K562 (cell line): ENCODE measurements at regions not wholly inside any gene's neighbourhood (a gene's known extent, or its start where the extent isn't known, plus 50 kb on each side); places are given as distances from the start of the nearest gene placed in this dataset.
A peak's percentile ranks its signal among the peaks of the same experiment; 100 is the strongest.

ENCODE experiments used
- ADNP ChIP-seq: fragments of 200-800 bp; sonication (Bioruptor generic); IDR thresholded peaks from 2 replicates; pipeline ENCODE4 v1.6.1; 2016; ENCODE audit warnings: missing genetic modification characterization, missing compliant biosample characterization
- EP300 ChIP-seq: IDR thresholded peaks from 2 replicates; pipeline ENCODE4 v1.6.1; 2012; ENCODE audit warnings: low read length, improper control_type of control experiment
- ESRRB ChIP-seq: fragments of 250-450 bp; sonication (Bioruptor Pico); IDR thresholded peaks from 2 replicates; pipeline ENCODE4 v1.5.0; 2020; ENCODE audit warnings: mild to moderate bottlenecking, moderate library complexity, borderline replicate concordance
- FOSL1 ChIP-seq: fragments of 200-800 bp; sonication (Bioruptor generic); conservative IDR thresholded peaks from 2 replicates; pipeline ENCODE4 v1.6.1; 2016; ENCODE audit warnings: missing genetic modification characterization, missing compliant biosample characterization
- FOXM1 ChIP-seq, 2 experiments: fragments of 450-650 bp in 1 of 2; sonication (generic) in 1 of 2; formaldehyde crosslinking in 1 of 2; IDR thresholded peaks; 2 replicates each; pipeline versions ENCODE4 v1.6.1 to v1.9.0; 2017 to 2022; ENCODE audit warnings: low read depth in 2 of 2, mild to moderate bottlenecking in 2 of 2, missing genetic modification reagents in 1 of 2, moderate library complexity in 1 of 2
- FUS ChIP-seq: fragments of 200-400 bp; formaldehyde crosslinking; optimal IDR thresholded peaks from 2 replicates; pipeline ENCODE3; 2017; ENCODE audit warnings: low read depth, low read length
- GTF2A2 ChIP-seq: IDR thresholded peaks from 2 replicates; pipeline ENCODE4 v1.6.1; 2016; ENCODE audit warnings: mild to moderate bottlenecking, missing genetic modification characterization, missing compliant biosample characterization
- HMG20B ChIP-seq: fragments of 250-450 bp; sonication (Bioruptor Pico); IDR thresholded peaks from 2 replicates; pipeline ENCODE4 v1.5.0; 2021; ENCODE audit warnings: mild to moderate bottlenecking
- L3MBTL2 ChIP-seq: fragments of 450-650 bp; IDR thresholded peaks from 2 replicates; pipeline ENCODE4 v1.6.1; 2016; ENCODE audit warnings: mild to moderate bottlenecking, moderate library complexity
- NELFE ChIP-seq: IDR thresholded peaks from 2 replicates; pipeline ENCODE4 v1.6.1; 2011; ENCODE audit warnings: mild to moderate bottlenecking; ENCODE audit not compliant: insufficient read depth, insufficient read length
- NFIC ChIP-seq: fragments of 450-650 bp; IDR thresholded peaks from 2 replicates; pipeline ENCODE4 v1.6.1; 2017; ENCODE audit warnings: mild to moderate bottlenecking, inconsistent platforms
- PHB ChIP-seq: fragments of 250-450 bp; sonication (Bioruptor Pico); IDR thresholded peaks from 2 replicates; pipeline ENCODE4 v1.5.0; 2021
- PTRF ChIP-seq: fragments of 450-650 bp; IDR thresholded peaks from 2 replicates; pipeline ENCODE4 v1.6.1; 2016; ENCODE audit warnings: mild to moderate bottlenecking, missing genetic modification characterization, missing compliant biosample characterization
- SMARCE1 ChIP-seq: fragments of 450-650 bp; IDR thresholded peaks from 2 replicates; pipeline ENCODE4 v1.7.1; 2016; ENCODE audit warnings: mild to moderate bottlenecking
- SNIP1 ChIP-seq: fragments of 450-650 bp; IDR thresholded peaks from 2 replicates; pipeline ENCODE4 v1.7.1; 2017; ENCODE audit warnings: low read depth, mild to moderate bottlenecking
- ZFP1 ChIP-seq: fragments of 450-650 bp; formaldehyde crosslinking; IDR thresholded peaks from 2 replicates; pipeline ENCODE4 v1.4.0; 2020; ENCODE audit warnings: mild to moderate bottlenecking, mixed read lengths
- ZNF444 ChIP-seq: fragments of 250-450 bp; sonication (Bioruptor Pico); IDR thresholded peaks from 2 replicates; pipeline ENCODE4 v1.4.0; 2020; ENCODE audit warnings: mild to moderate bottlenecking, moderate library complexity
- TF ChIP-seq, protein P1 (sequence below), 2 experiments: fragments of 450-650 bp; conservative IDR thresholded peaks; 2 replicates each; pipeline ENCODE4 v1.6.1; 2017; ENCODE audit warnings: mild to moderate bottlenecking in 2 of 2, moderate library complexity in 2 of 2
- TF ChIP-seq, protein P2 (sequence below): fragments of 450-650 bp; formaldehyde crosslinking; IDR thresholded peaks from 2 replicates; pipeline ENCODE4 v1.4.0; 2022; ENCODE audit warnings: missing genetic modification characterization
- TF ChIP-seq, protein P3 (sequence below): fragments of 450-650 bp; IDR thresholded peaks from 2 replicates; pipeline ENCODE4 v1.6.1; 2016; ENCODE audit warnings: low read depth

DNA sequence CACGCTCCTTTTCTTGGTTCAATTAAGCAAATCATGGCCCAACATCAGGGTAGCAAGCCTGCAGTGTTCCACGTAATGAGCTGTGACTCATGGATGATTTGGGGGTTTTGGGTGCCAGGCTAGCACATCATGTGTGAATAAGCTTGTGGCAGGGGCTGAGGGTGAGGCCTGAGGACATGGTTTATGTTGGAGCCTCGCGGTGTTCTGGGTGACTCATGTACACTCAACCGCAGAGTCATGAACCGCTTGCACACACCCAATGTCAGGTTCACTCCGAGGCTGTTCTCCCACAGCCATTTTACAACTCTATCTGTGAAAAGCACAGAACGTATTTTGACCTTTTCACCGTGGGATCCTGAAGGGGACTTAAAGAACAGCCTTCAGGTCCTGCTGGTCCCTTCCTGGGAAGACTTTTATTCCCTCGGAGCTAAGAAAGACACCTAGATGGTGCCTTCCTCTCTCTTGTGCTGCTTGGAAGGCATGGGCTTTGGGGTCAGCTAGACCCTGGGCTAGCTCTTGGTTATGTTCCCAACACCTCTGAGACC is 139.9 kb upstream of the ZEB2 start (continued):
- TF ChIP-seq, protein P1, sequence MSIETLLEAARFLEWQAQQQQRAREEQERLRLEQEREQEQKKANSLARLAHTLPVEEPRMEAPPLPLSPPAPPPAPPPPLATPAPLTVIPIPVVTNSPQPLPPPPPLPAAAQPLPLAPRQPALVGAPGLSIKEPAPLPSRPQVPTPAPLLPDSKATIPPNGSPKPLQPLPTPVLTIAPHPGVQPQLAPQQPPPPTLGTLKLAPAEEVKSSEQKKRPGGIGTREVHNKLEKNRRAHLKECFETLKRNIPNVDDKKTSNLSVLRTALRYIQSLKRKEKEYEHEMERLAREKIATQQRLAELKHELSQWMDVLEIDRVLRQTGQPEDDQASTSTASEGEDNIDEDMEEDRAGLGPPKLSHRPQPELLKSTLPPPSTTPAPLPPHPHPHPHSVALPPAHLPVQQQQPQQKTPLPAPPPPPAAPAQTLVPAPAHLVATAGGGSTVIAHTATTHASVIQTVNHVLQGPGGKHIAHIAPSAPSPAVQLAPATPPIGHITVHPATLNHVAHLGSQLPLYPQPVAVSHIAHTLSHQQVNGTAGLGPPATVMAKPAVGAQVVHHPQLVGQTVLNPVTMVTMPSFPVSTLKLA (conservative IDR thresholded peaks at IDR 0.05), result no peak
- no peak for TF ChIP-seq ESRRB (CRISPR knock-in tag)
- peak; percentile 42; the same call in 1 of the 2 replicates for TF ChIP-seq EP300
- peak; percentile 98 for TF ChIP-seq FOSL1 (tag)
- TF ChIP-seq PHB (CRISPR knock-in tag), result no peak
- no peak for TF ChIP-seq SNIP1
- no peak for TF ChIP-seq FUS
- TF ChIP-seq, protein P2, sequence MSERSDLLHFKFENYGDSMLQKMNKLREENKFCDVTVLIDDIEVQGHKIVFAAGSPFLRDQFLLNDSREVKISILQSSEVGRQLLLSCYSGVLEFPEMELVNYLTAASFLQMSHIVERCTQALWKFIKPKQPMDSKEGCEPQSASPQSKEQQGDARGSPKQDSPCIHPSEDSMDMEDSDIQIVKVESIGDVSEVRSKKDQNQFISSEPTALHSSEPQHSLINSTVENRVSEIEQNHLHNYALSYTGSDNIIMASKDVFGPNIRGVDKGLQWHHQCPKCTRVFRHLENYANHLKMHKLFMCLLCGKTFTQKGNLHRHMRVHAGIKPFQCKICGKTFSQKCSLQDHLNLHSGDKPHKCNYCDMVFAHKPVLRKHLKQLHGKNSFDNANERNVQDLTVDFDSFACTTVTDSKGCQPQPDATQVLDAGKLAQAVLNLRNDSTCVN (CRISPR knock-in tag), result no peak
- TF ChIP-seq ZNF444, result 0 out of 2 replicates have a peak, but pooled peaks have one; percentile 20
- TF ChIP-seq NFIC, result no peak
- TF ChIP-seq ZFP1, result no peak
- TF ChIP-seq ADNP, result no peak
- peak; percentile 86 for TF ChIP-seq L3MBTL2
- TF ChIP-seq, protein P3, sequence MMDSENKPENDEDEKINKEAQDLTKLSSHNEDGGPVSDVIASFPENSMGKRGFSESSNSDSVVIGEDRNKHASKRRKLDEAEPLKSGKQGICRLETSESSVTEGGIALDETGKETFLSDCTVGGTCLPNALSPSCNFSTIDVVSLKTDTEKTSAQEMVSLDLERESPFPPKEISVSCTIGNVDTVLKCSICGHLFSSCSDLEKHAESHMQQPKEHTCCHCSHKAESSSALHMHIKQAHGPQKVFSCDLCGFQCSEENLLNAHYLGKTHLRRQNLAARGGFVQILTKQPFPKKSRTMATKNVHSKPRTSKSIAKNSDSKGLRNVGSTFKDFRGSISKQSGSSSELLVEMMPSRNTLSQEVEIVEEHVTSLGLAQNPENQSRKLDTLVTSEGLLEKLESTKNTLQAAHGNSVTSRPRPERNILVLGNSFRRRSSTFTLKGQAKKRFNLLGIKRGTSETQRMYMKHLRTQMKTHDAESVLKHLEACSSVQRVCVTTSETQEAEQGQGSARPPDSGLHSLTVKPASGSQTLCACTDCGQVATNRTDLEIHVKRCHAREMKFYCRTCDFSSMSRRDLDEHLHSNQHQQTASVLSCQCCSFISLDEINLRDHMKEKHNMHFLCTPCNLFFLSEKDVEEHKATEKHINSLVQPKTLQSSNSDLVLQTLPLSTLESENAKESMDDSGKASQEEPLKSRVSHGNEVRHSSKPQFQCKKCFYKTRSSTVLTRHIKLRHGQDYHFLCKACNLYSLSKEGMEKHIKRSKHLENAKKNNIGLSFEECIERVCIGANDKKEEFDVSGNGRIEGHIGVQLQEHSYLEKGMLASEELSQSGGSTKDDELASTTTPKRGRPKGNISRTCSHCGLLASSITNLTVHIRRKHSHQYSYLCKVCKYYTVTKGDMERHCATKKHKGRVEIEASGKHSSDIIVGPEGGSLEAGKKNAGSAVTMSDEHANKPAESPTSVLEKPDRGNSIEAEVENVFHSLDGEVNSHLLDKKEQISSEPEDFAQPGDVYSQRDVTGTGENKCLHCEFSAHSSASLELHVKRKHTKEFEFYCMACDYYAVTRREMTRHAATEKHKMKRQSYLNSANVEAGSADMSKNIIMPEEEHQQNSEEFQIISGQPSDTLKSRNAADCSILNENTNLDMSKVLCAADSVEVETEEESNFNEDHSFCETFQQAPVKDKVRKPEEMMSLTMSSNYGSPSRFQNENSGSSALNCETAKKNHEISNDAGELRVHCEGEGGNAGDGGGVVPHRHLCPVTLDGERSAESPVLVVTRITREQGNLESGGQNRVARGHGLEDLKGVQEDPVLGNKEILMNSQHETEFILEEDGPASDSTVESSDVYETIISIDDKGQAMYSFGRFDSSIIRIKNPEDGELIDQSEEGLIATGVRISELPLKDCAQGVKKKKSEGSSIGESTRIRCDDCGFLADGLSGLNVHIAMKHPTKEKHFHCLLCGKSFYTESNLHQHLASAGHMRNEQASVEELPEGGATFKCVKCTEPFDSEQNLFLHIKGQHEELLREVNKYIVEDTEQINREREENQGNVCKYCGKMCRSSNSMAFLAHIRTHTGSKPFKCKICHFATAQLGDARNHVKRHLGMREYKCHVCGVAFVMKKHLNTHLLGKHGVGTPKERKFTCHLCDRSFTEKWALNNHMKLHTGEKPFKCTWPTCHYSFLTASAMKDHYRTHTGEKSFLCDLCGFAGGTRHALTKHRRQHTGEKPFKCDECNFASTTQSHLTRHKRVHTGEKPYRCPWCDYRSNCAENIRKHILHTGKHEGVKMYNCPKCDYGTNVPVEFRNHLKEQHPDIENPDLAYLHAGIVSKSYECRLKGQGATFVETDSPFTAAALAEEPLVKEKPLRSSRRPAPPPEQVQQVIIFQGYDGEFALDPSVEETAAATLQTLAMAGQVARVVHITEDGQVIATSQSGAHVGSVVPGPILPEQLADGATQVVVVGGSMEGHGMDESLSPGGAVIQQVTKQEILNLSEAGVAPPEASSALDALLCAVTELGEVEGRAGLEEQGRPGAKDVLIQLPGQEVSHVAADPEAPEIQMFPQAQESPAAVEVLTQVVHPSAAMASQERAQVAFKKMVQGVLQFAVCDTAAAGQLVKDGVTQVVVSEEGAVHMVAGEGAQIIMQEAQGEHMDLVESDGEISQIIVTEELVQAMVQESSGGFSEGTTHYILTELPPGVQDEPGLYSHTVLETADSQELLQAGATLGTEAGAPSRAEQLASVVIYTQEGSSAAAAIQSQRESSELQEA, result no peak
- no peak for TF ChIP-seq GTF2A2 (tag)
- TF ChIP-seq HMG20B (CRISPR knock-in tag), result no peak
- no peak for TF ChIP-seq FOXM1 (IDR thresholded peaks at IDR 0.05; ENCODE audit: low read depth)
- TF ChIP-seq FOXM1 (CRISPR knock-in tag; IDR thresholded peaks at IDR 0.05; ENCODE audit: low read depth), result no peak
- TF ChIP-seq NELFE, result no peak
- peak; percentile 87; the same call in 1 of the 2 replicates for TF ChIP-seq SMARCE1
- no peak for TF ChIP-seq PTRF (tag)
